H1 (cell line): ENCODE measurements at regions not wholly inside any gene's neighbourhood (a gene's known extent, or its start where the extent isn't known, plus 50 kb on each side); places are given as distances from the start of the nearest gene placed in this dataset.

Experiments
- CTCF ChIA-PET: fragments of 300-600 bp; sonication (Branson Sonifier 250); formaldehyde crosslinking; loops from one replicate; lab custom pipeline; 2021; ENCODE audit not compliant: partially characterized antibody; lab: Charles Lee
- POLR2A ChIA-PET: fragments of 300-600 bp; sonication (Branson Sonifier 250); formaldehyde crosslinking; loops from one replicate; lab custom pipeline; 2021; ENCODE audit warnings: inconsistent platforms; ENCODE audit not compliant: partially characterized antibody; lab: Charles Lee
- DNase-seq, 2 experiments: peaks; one replicate each; pipeline versions ENCODE4 v3.0.0 to v3.0.0-alpha.2; 2010 to 2022; ENCODE audit warnings: low spot score in 2 of 2, low read depth in 1 of 2, mixed read lengths in 1 of 2
- FAIRE-seq: peaks from 2 replicates; lab custom pipeline; 2011; peaks lifted over from hg19 to GRCh38; lab: Jason Lieb, UNC
- H2AFZ ChIP-seq: 2 replicates; pipeline ENCODE4 v1.8.1; 2012; ENCODE audit warnings: low read length, inconsistent platforms
- H2AK5ac ChIP-seq: 2 replicates; pipeline ENCODE4 v1.6.1; 2013; ENCODE audit warnings: low read depth, low read length
- H2BK120ac ChIP-seq: replicated peaks from 2 replicates; pipeline ENCODE3; 2013; ENCODE audit warnings: low read depth, low read length, inconsistent platforms
- H2BK12ac ChIP-seq: 2 replicates; pipeline ENCODE4 v1.6.1; 2013; ENCODE audit warnings: low read depth, low read length
- H2BK15ac ChIP-seq: 2 replicates; pipeline ENCODE4 v1.6.1; 2013; ENCODE audit warnings: low read length
- H2BK20ac ChIP-seq: 2 replicates; pipeline ENCODE4 v1.6.1; 2013; ENCODE audit warnings: low read length
- H2BK5ac ChIP-seq: 2 replicates; pipeline ENCODE4 v1.6.1; 2013; ENCODE audit warnings: low read depth, low read length
- H3K14ac ChIP-seq: 2 replicates; pipeline ENCODE4 v1.6.1; 2013; ENCODE audit warnings: inconsistent platforms; ENCODE audit not compliant: insufficient read length
- H3K18ac ChIP-seq: 2 replicates; pipeline ENCODE4 v1.6.1; 2013; ENCODE audit warnings: low read length; ENCODE audit errors: extremely low read depth
- H3K23ac ChIP-seq: 2 replicates; pipeline ENCODE4 v1.6.1; 2013; ENCODE audit warnings: inconsistent platforms; ENCODE audit not compliant: insufficient read length
- H3K23me2 ChIP-seq: 2 replicates; pipeline ENCODE4 v1.6.1; 2013; ENCODE audit warnings: low read depth, low read length
- H3K27ac ChIP-seq: 2 replicates; pipeline ENCODE4 v1.6.1; 2011; ENCODE audit warnings: low read depth, low read length, inconsistent platforms
- H3K27me3 ChIP-seq, 4 experiments: replicated peaks in 1 of 4; 1 replicate in 1 of 4; 2 replicates in 3 of 4; pipeline versions ENCODE4 v1.6.1 to v1.8.1; 2011 to 2013; ENCODE audit warnings: low read length in 3 of 4, mild to moderate bottlenecking in 3 of 4, inconsistent platforms in 2 of 4, mixed read lengths in 2 of 4, moderate library complexity in 1 of 4; ENCODE audit not compliant: control insufficient read depth in 3 of 4, insufficient read depth in 3 of 4; ENCODE audit errors: extremely low read depth in 1 of 4
- H3K36me3 ChIP-seq, 4 experiments: 2 replicates each; pipeline versions ENCODE4 v1.6.1 to v1.8.1; 2011 to 2013; ENCODE audit warnings: mild to moderate bottlenecking in 4 of 4, low read length in 3 of 4, moderate library complexity in 2 of 4, control low read depth in 1 of 4, inconsistent platforms in 1 of 4; ENCODE audit not compliant: insufficient read depth in 4 of 4, control insufficient read depth in 2 of 4
- H3K4ac ChIP-seq: replicated peaks from 2 replicates; pipeline ENCODE3; 2013; ENCODE audit warnings: low read length, low read depth, mixed read lengths, inconsistent platforms; ENCODE audit not compliant: insufficient read length
- H3K4me1 ChIP-seq, 4 experiments: replicated peaks in 1 of 4; 1 replicate in 1 of 4; 2 replicates in 3 of 4; pipeline versions ENCODE4 v1.6.1 to v1.8.1; 2011 to 2013; ENCODE audit warnings: low read length in 3 of 4, inconsistent platforms in 2 of 4, mixed read lengths in 1 of 4; ENCODE audit not compliant: insufficient read depth in 4 of 4, control insufficient read depth in 3 of 4
- H3K4me2 ChIP-seq, 2 experiments: 2 replicates each; pipeline versions ENCODE4 v1.6.1 to v1.8.1; 2011 to 2013; ENCODE audit warnings: low read depth in 2 of 2, low read length in 2 of 2, control low read depth in 1 of 2, inconsistent platforms in 1 of 2, mild to moderate bottlenecking in 1 of 2; ENCODE audit not compliant: insufficient read depth in 1 of 2
- H3K4me3 ChIP-seq, 4 experiments: fragments of 200-600, 300-600 bp in 1 of 4; sonication (generic), shearing (Covaris generic), sonication (Bioruptor Twin) in 1 of 4; 2 replicates each; pipeline versions ENCODE4 v1.5.1 to v1.8.1; 2011 to 2016; ENCODE audit warnings: low read length in 4 of 4, low read depth in 3 of 4, control low read depth in 2 of 4, inconsistent platforms in 2 of 4, mild to moderate bottlenecking in 2 of 4, mixed read lengths in 1 of 4, moderate library complexity in 1 of 4; ENCODE audit not compliant: insufficient read depth in 2 of 4; ENCODE audit errors: extremely low read depth in 1 of 4
- H3K56ac ChIP-seq: replicated peaks from 2 replicates; pipeline ENCODE3; 2013; ENCODE audit warnings: low read depth, mild to moderate bottlenecking, mixed read lengths, low read length, inconsistent platforms; ENCODE audit not compliant: insufficient read length
- H3K79me1 ChIP-seq: 2 replicates; pipeline ENCODE4 v1.6.1; 2013; ENCODE audit warnings: low read depth, low read length, control low read depth
- H3K79me2 ChIP-seq, 2 experiments: 2 replicates each; pipeline versions ENCODE4 v1.6.1 to v1.8.1; 2012 to 2013; ENCODE audit warnings: low read length in 2 of 2, mild to moderate bottlenecking in 2 of 2, inconsistent platforms in 1 of 2; ENCODE audit not compliant: insufficient read depth in 2 of 2, control insufficient read depth in 1 of 2
- H3K9ac ChIP-seq, 4 experiments: replicated peaks in 1 of 4; 1 replicate in 1 of 4; 2 replicates in 3 of 4; pipeline versions ENCODE4 v1.6.1 to v1.8.1; 2011 to 2013; ENCODE audit warnings: low read depth in 3 of 4, low read length in 3 of 4, control low read depth in 2 of 4, mild to moderate bottlenecking in 2 of 4, moderate library complexity in 2 of 4, inconsistent platforms in 1 of 4; ENCODE audit errors: extremely low read depth in 1 of 4
- H3K9me3 ChIP-seq, 2 experiments: 2 replicates each; pipeline versions ENCODE4 v1.6.1 to v1.8.1; 2012 to 2013; ENCODE audit warnings: mild to moderate bottlenecking in 2 of 2, moderate library complexity in 2 of 2, control low read depth in 1 of 2, inconsistent platforms in 1 of 2, low read depth in 1 of 2, low read length in 1 of 2, mixed read lengths in 1 of 2; ENCODE audit not compliant: insufficient read depth in 2 of 2
- H4K20me1 ChIP-seq, 2 experiments: replicated peaks in 1 of 2; 2 replicates each; pipeline versions ENCODE3 to v1.8.1; 2011 to 2013; ENCODE audit warnings: inconsistent platforms in 2 of 2, low read length in 2 of 2, mild to moderate bottlenecking in 1 of 2; ENCODE audit not compliant: insufficient read depth in 2 of 2, control insufficient read depth in 1 of 2
- H4K5ac ChIP-seq: 2 replicates; pipeline ENCODE4 v1.6.1; 2013; ENCODE audit warnings: low read length, low read depth, mixed read lengths, inconsistent platforms; ENCODE audit not compliant: insufficient read length
- H4K8ac ChIP-seq: 2 replicates; pipeline ENCODE4 v1.8.0; 2013; ENCODE audit warnings: mild to moderate bottlenecking, moderate library complexity, low read length, inconsistent platforms; ENCODE audit not compliant: insufficient read depth; ENCODE audit errors: extremely low read depth
- H4K91ac ChIP-seq: replicated peaks from 2 replicates; pipeline ENCODE3; 2013; ENCODE audit warnings: low read length, mixed read lengths, inconsistent platforms; ENCODE audit not compliant: insufficient read length
- BRCA1 ChIP-seq: IDR thresholded peaks from 2 replicates; pipeline ENCODE4 v1.6.1; 2012; ENCODE audit warnings: low read depth, low read length, improper control_type of control experiment
- CTBP2 ChIP-seq: IDR thresholded peaks from 2 replicates; pipeline ENCODE4 v1.7.0; 2011; ENCODE audit warnings: borderline replicate concordance, mild to moderate bottlenecking, moderate library complexity, mixed read lengths, low read length; ENCODE audit not compliant: insufficient read depth, insufficient read length
- KDM4A ChIP-seq: IDR thresholded peaks from one replicate; pipeline ENCODE4 v1.7.1; 2012; ENCODE audit warnings: low read depth, mild to moderate bottlenecking, moderate library complexity, low read length, inconsistent platforms; ENCODE audit not compliant: severe bottlenecking
- PHF8 ChIP-seq: fragments of 200-600 bp; sonication (generic); conservative IDR thresholded peaks from 2 replicates; pipeline ENCODE4 v1.7.1; 2012; ENCODE audit warnings: low read depth, mild to moderate bottlenecking, inconsistent platforms, low read length, moderate library complexity
- TBP ChIP-seq: IDR thresholded peaks from 2 replicates; pipeline ENCODE4 v1.6.1; 2011; ENCODE audit warnings: low read depth, low read length, improper control_type of control experiment
- WGBS, 2 experiments: shearing (Covaris generic) in 1 of 2; methylation state at CpG; one replicate each; pipeline versions ENCODE4 v1.1.6 to v1.1.7; 2013 to 2015; ENCODE audit warnings: low lambda C conversion rate in 2 of 2, mixed read lengths in 2 of 2, inconsistent platforms in 1 of 2, low coverage in 1 of 2, missing lambda C conversion rate in 1 of 2; ENCODE audit not compliant: insufficient replicate concordance in 2 of 2, insufficient coverage in 1 of 2, insufficient read length in 1 of 2; ENCODE audit errors: extremely low coverage in 1 of 2, missing lambda C conversion rate in 1 of 2; 5-methylcytosine and 5-hydroxymethylcytosine counted together

- H3K23ac ChIP-seq: no peak overlapping the region
- no peaks in the 10 kb centered on the region for H3K36me3 ChIP-seq
- no peak overlapping the region for H3K9ac ChIP-seq
- H2BK5ac ChIP-seq: no peak overlapping the region
- no peak overlapping the region for H2BK15ac ChIP-seq
- H4K8ac ChIP-seq: no peak overlapping the region
- H2BK12ac ChIP-seq: no peak overlapping the region
- H3K4me2 ChIP-seq: no peak overlapping the region
- no peak overlapping the region for H2BK20ac ChIP-seq
- no peaks in the 10 kb centered on the region for H3K27me3 ChIP-seq
- no peak overlapping the region for H2AFZ ChIP-seq
- no peak overlapping the region for H4K5ac ChIP-seq
- H3K14ac ChIP-seq: no peak overlapping the region
- H3K79me2 ChIP-seq: no peaks in the 10 kb centered on the region
- no peak overlapping the region for H3K4ac ChIP-seq
- H3K4me3 ChIP-seq: no peak overlapping the region
- no peak overlapping the region for H3K18ac ChIP-seq
- CTCF ChIA-PET: no interaction called here
- no peaks in the 10 kb centered on the region for H3K23me2 ChIP-seq
- POLR2A ChIA-PET: no interaction called here
- H3K4me1 ChIP-seq: peaks cover 0 to 6% (median 1%) of the 10 kb centered on the region in 4 experiments; a peak in 2 of 7 replicates
- H3K9me3 ChIP-seq: no peaks in the 10 kb centered on the region
- DNase-seq: no peak
- no peaks in the 10 kb centered on the region for H4K20me1 ChIP-seq
- H2BK120ac ChIP-seq: no peak overlapping the region
- H3K79me1 ChIP-seq: no peaks in the 10 kb centered on the region
- no peak overlapping the region for H2AK5ac ChIP-seq
- TF ChIP-seq PHF8: no peak
- no peak for TF ChIP-seq CTBP2
- no peak for TF ChIP-seq TBP
- TF ChIP-seq KDM4A: no peak
- no peak for TF ChIP-seq BRCA1
- no peak for FAIRE-seq
- WGBS, 2 experiments: 90% methylated on average over 6 of the region's 6 CpGs; no CpG with 5 or more reads in 1 of the 2 experiments
- no peak overlapping the region for H3K56ac ChIP-seq
- H4K91ac ChIP-seq: no peak overlapping the region
- no peak overlapping the region for H3K27ac ChIP-seq
Observed at GRCh38 chrX:13263560-13264251, 56.1 kb downstream of the ATXN3L start.
